Testis (tissue), 2 donors: ENCODE measurements at regions not wholly inside any gene's neighbourhood (a gene's known extent, or its start where the extent isn't known, plus 50 kb on each side); places are given as distances from the start of the nearest gene placed in this dataset.

Source experiments
- DNase-seq: peaks from one replicate; pipeline ENCODE4 v3.0.0-alpha.2; 2019
- H3K27ac ChIP-seq, 2 donors: fragments of 200-600 bp; sonication (generic); one replicate each; pipeline ENCODE4 v1.5.1; 2019
- H3K27me3 ChIP-seq: fragments of 200-600 bp; sonication (generic); one replicate; pipeline ENCODE4 v1.5.1; 2019
- H3K36me3 ChIP-seq: fragments of 200-600 bp; sonication (generic); one replicate; pipeline ENCODE4 v1.5.1; 2017; ENCODE audit warnings: low read depth; ENCODE audit errors: missing control alignments
- H3K4me1 ChIP-seq: fragments of 200-600 bp; sonication (generic); one replicate; pipeline ENCODE4 v1.5.1; 2019
- H3K4me3 ChIP-seq, 2 donors: fragments of 200-600 bp; sonication (generic); one replicate each; pipeline ENCODE4 v1.5.1; 2017 to 2019
- H3K9me3 ChIP-seq: fragments of 200-600 bp; sonication (generic); one replicate; pipeline ENCODE4 v1.5.1; 2017
- POLR2A ChIP-seq: fragments of 450-650 bp; IDR thresholded peaks from one replicate; pipeline ENCODE4 v1.6.1; 2017; ENCODE audit warnings: antibody characterized with exemption, mild to moderate bottlenecking, moderate library complexity
- WGBS, 2 donors: methylation state at CpG; one replicate each; pipeline ENCODE4 v1.1.5; 2018; 5-methylcytosine and 5-hydroxymethylcytosine counted together
- intact Hi-C: fragments of 100-400 bp; cut with DNase I; formaldehyde crosslinking; loops from one replicate; pipeline ENCODE4 v1.15.1; 2023; ENCODE audit warnings: low total_unique reads
- TF ChIP-seq, protein P1 (sequence below), 3 experiments: fragments of 450-650 bp in 2 of 3; fragments of 200-600 bp in 1 of 3; sonication (generic) in 1 of 3; IDR thresholded peaks; one replicate each; pipeline ENCODE4 v1.5.1; 2016 to 2019; ENCODE audit warnings: antibody characterized with exemption in 3 of 3, mild to moderate bottlenecking in 2 of 3, moderate library complexity in 1 of 3

- WGBS, 2 donors, result 33 to 48% methylated on average over 2 of the region's 2 CpGs
Observed at GRCh38 chr21:16476056-16476825, 746.5 kb downstream of the USP25 start.

GRCh38 chr21:16488042-16488441 is 758.3 kb downstream of the USP25 start:
- Histone ChIP-seq H3K4me1 (peaks cover 6% of the 10 kb centered on the region), H3K4me3 (no peak overlapping the region), H3K9me3 (no peaks in the 10 kb centered on the region), H3K27me3 (no peaks in the 10 kb centered on the region), H3K36me3 (no peaks in the 10 kb centered on the region), H3K27ac (no peak overlapping the region)
- intact Hi-C loops, result no loop called here
- TF ChIP-seq POLR2A, result no peak
- TF ChIP-seq, protein P1, sequence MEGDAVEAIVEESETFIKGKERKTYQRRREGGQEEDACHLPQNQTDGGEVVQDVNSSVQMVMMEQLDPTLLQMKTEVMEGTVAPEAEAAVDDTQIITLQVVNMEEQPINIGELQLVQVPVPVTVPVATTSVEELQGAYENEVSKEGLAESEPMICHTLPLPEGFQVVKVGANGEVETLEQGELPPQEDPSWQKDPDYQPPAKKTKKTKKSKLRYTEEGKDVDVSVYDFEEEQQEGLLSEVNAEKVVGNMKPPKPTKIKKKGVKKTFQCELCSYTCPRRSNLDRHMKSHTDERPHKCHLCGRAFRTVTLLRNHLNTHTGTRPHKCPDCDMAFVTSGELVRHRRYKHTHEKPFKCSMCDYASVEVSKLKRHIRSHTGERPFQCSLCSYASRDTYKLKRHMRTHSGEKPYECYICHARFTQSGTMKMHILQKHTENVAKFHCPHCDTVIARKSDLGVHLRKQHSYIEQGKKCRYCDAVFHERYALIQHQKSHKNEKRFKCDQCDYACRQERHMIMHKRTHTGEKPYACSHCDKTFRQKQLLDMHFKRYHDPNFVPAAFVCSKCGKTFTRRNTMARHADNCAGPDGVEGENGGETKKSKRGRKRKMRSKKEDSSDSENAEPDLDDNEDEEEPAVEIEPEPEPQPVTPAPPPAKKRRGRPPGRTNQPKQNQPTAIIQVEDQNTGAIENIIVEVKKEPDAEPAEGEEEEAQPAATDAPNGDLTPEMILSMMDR (IDR thresholded peaks at IDR 0.05), result no peak
- 64 to 72% methylated on average over 2 of the region's 2 CpGs for WGBS, 2 donors
- DNase-seq, result no peak

More at GRCh38 chr21:16476056-16476825, 746.5 kb downstream of the USP25 start:
- Histone ChIP-seq H3K27ac (peak overlapping the region in 1 of 2 donors; percentile 55), H3K4me1 (peaks cover 24% of the 10 kb centered on the region), H3K36me3 (no peaks in the 10 kb centered on the region), H3K4me3 (no peak overlapping the region), H3K27me3 (no peaks in the 10 kb centered on the region), H3K9me3 (no peaks in the 10 kb centered on the region)
- TF ChIP-seq, protein P1 (IDR thresholded peaks at IDR 0.05), result no peak
- no peak for TF ChIP-seq POLR2A
- no peak for DNase-seq
- intact Hi-C loops, result no loop called here

GRCh38 chr21:16492356-16492755 is 762.6 kb downstream of the USP25 start:
- Histone ChIP-seq H3K27ac (no peak overlapping the region), H3K27me3 (no peaks in the 10 kb centered on the region), H3K4me3 (no peak overlapping the region), H3K9me3 (no peaks in the 10 kb centered on the region), H3K4me1 (peaks cover 6% of the 10 kb centered on the region), H3K36me3 (no peaks in the 10 kb centered on the region)
- DNase-seq, result no peak
- TF ChIP-seq, protein P1 (IDR thresholded peaks at IDR 0.05), result no peak
- no peak for TF ChIP-seq POLR2A
- intact Hi-C loops, result no loop called here
- WGBS, 2 donors, result 77 to 80% methylated on average over 5 of the region's 5 CpGs

GRCh38 chr21:16492892-16493291 is 763.1 kb downstream of the USP25 start:
- no peaks in the 10 kb centered on the region for H3K9me3 ChIP-seq
- no peak overlapping the region for H3K27ac ChIP-seq
- no peaks in the 10 kb centered on the region for H3K36me3 ChIP-seq
- H3K4me1 ChIP-seq, result peaks cover 6% of the 10 kb centered on the region
- no peak overlapping the region for H3K4me3 ChIP-seq
- no peak for DNase-seq
- H3K27me3 ChIP-seq, result no peaks in the 10 kb centered on the region
- intact Hi-C loops, result no loop called here
- no peak for TF ChIP-seq POLR2A
- TF ChIP-seq, protein P1 (IDR thresholded peaks at IDR 0.05), result no peak

DNA sequence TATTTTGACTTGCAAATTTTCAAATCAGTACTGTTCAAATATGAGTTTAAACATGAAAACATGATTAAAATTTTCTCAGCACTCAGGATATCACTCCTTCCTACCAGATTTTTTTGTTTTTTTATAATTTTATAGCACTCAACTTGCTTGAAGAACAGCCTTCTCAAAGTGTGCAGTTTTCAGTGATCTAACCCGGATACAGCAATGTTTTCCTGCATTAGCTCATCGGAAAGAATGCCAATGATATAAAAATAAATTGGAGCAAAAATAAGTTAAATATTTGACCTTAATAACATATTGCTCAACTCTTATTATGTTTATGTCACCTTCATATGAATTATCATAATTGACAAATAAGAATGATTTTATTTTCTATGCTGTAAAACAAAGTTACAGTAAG is 766.8 kb downstream of the USP25 start:
- Histone ChIP-seq H3K27ac (no peak overlapping the region), H3K4me3 (no peak overlapping the region), H3K9me3 (no peaks in the 10 kb centered on the region), H3K36me3 (no peaks in the 10 kb centered on the region), H3K27me3 (no peaks in the 10 kb centered on the region), H3K4me1 (peaks cover 6% of the 10 kb centered on the region)
- no peak for DNase-seq
- 74 to 80% methylated on average over 2 of the region's 2 CpGs for WGBS, 2 donors
- intact Hi-C loops, result no loop called here
- TF ChIP-seq, protein P1 (IDR thresholded peaks at IDR 0.05), result no peak
- no peak for TF ChIP-seq POLR2A
